GM12873 (cell line): ENCODE measurements at regions not wholly inside any gene's neighbourhood (a gene's known extent, or its start where the extent isn't known, plus 50 kb on each side); places are given as distances from the start of the nearest gene placed in this dataset.

ENCODE experiments used
- TF ChIP-seq, protein P1 (sequence below): IDR thresholded peaks from 2 replicates; pipeline ENCODE4 v1.5.1; 2012; ENCODE audit warnings: low read depth, mild to moderate bottlenecking, moderate library complexity, low read length, control low read depth; ENCODE audit not compliant: insufficient read depth; ENCODE audit errors: missing control alignments

DNA sequence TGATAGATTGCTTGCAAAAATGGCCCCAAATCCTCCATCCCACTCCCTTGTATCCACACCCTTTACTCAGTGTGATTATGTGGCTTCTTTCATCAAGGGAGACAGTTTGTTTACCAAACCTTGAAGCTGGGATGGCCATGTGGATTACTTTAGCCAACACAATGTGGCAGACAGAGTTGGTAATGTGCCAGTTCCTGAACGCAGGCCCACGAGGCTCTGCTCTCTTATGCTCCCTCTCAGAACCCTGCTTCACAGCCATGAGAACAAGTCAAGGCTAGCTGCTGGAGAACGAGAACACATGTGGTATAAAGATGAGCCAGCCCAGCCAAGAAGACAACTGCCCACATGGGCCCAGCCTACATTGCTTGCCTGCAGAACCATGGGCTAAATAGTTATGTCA is 162.3 kb downstream of the NDUFA12 start:
- TF ChIP-seq, protein P1, sequence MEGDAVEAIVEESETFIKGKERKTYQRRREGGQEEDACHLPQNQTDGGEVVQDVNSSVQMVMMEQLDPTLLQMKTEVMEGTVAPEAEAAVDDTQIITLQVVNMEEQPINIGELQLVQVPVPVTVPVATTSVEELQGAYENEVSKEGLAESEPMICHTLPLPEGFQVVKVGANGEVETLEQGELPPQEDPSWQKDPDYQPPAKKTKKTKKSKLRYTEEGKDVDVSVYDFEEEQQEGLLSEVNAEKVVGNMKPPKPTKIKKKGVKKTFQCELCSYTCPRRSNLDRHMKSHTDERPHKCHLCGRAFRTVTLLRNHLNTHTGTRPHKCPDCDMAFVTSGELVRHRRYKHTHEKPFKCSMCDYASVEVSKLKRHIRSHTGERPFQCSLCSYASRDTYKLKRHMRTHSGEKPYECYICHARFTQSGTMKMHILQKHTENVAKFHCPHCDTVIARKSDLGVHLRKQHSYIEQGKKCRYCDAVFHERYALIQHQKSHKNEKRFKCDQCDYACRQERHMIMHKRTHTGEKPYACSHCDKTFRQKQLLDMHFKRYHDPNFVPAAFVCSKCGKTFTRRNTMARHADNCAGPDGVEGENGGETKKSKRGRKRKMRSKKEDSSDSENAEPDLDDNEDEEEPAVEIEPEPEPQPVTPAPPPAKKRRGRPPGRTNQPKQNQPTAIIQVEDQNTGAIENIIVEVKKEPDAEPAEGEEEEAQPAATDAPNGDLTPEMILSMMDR = no peak

GRCh38 chr12:94839347-94839746 is 164.2 kb downstream of the NDUFA12 start:
- TF ChIP-seq, protein P1 = no peak

- TF ChIP-seq, protein P1 = no peak
Observed at GRCh38 chr12:94834036-94834625, 169.4 kb downstream of the NDUFA12 start.

- TF ChIP-seq, protein P1 = no peak
Observed at GRCh38 chr12:94832780-94833681, 170.5 kb downstream of the NDUFA12 start.

GRCh38 chr12:94832105-94832504 is 171.4 kb downstream of the NDUFA12 start:
- TF ChIP-seq, protein P1 = no peak

DNA sequence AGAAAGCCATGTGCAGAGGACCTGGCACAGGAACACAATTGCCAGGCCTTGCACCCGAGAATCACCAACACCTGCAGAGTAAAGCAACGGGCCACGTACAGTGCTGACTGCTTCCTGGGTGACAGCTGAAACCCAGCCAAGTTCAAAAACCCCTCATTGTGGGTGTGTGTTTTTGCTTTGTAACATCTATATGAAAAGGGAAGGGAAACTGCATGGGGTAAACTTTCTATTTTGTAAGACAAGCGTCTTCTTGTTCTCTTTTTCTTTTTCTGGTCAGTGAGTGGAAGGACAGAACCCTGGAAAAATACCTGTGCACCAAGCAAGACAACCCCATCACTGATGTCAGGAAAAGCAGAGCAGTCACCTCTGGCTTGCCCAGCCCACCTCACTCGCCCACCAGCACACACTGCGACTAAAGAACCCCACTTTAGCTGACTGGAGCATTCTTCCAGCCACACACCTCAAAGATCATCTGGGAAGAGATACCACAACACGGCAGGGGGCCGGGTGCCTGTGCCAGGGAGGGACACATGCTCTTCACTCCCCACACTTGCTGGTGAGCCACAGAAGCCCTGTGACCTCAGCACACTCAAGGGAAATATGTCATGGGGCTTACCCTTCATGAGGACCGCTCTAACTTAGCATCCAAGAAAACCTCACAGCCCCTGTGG is 172.3 kb downstream of the NDUFA12 start:
- TF ChIP-seq, protein P1 = no peak

GRCh38 chr12:94829552-94829951 is 173.9 kb downstream of the NDUFA12 start:
- TF ChIP-seq, protein P1 = no peak
